ENCODE measurements at regions not wholly inside any gene's neighbourhood (a gene's known extent, or its start where the extent isn't known, plus 50 kb on each side); places are given as distances from the start of the nearest gene placed in this dataset.

DNA sequence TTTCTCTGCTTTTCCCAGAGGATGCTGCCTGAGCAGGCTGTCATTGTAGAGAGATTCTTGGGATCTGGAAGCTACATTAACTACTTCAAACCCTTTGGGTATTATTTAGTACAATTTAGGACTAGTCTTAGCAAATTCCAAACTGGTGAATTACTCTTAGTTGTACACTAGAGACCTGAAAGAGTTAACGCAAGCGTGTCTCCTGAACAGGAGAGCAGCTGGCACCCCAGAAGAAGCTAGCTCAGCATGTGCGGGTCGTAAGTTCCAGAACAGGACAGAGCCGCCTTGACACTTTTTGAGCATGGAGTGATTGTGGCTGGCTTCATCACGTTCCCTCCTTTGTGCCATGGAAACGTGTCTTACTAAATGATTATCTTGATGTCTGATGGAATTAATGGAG, 495.7 kb upstream of the TPK1 start:
- TF ChIP-seq, protein P1, sequence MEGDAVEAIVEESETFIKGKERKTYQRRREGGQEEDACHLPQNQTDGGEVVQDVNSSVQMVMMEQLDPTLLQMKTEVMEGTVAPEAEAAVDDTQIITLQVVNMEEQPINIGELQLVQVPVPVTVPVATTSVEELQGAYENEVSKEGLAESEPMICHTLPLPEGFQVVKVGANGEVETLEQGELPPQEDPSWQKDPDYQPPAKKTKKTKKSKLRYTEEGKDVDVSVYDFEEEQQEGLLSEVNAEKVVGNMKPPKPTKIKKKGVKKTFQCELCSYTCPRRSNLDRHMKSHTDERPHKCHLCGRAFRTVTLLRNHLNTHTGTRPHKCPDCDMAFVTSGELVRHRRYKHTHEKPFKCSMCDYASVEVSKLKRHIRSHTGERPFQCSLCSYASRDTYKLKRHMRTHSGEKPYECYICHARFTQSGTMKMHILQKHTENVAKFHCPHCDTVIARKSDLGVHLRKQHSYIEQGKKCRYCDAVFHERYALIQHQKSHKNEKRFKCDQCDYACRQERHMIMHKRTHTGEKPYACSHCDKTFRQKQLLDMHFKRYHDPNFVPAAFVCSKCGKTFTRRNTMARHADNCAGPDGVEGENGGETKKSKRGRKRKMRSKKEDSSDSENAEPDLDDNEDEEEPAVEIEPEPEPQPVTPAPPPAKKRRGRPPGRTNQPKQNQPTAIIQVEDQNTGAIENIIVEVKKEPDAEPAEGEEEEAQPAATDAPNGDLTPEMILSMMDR (optimal IDR thresholded peaks at IDR 0.05 in 1 of 3, IDR thresholded peaks at IDR 0.05 in 1 of 3, conservative IDR thresholded peaks at IDR 0.05 in 1 of 3; ENCODE audit: extremely low read depth in 1 of 3, insufficient read depth in 2 of 3, low read length in 3 of 3), result no peak
- no peak for TF ChIP-seq EZH2 (IDR thresholded peaks at IDR 0.05; ENCODE audit: low read length)

Measured in keratinocyte (primary cell).